LoVo (cell line): ENCODE measurements at regions not wholly inside any gene's neighbourhood (a gene's known extent, or its start where the extent isn't known, plus 50 kb on each side); places are given as distances from the start of the nearest gene placed in this dataset.

Experiments
- DNase-seq: peaks from one replicate; pipeline ENCODE4 v3.0.0-alpha.2; 2016; ENCODE audit warnings: low spot score

- DNase-seq, result no peak
These were observed 369.5 kb upstream of the THBS1 start for GRCh38 chr15:39211108-39211979.

GRCh38 chr15:39213385-39213840 is 367.5 kb upstream of the THBS1 start:
- peak; percentile 53 for DNase-seq

GRCh38 chr15:39215015-39215414 is 365.9 kb upstream of the THBS1 start:
- no peak for DNase-seq

- DNase-seq, result no peak
These were observed 364.1 kb upstream of the THBS1 start for GRCh38 chr15:39216816-39217215.

- no peak for DNase-seq
These were observed 361.3 kb upstream of the THBS1 start for GRCh38 chr15:39219608-39220007.

- no peak for DNase-seq
These were observed 354.5 kb upstream of the THBS1 start for GRCh38 chr15:39226169-39226937.

GRCh38 chr15:39227001-39227400 is 353.9 kb upstream of the THBS1 start:
- no peak for DNase-seq

- no peak for DNase-seq
These were observed 352.0 kb upstream of the THBS1 start for GRCh38 chr15:39228889-39229288.

GRCh38 chr15:39230205-39230907 is 350.5 kb upstream of the THBS1 start:
- no peak for DNase-seq

- no peak for DNase-seq
These were observed 350.0 kb upstream of the THBS1 start for GRCh38 chr15:39230908-39231285.

- no peak for DNase-seq
These were observed 348.4 kb upstream of the THBS1 start for GRCh38 chr15:39232512-39232911.

- DNase-seq, result no peak
These were observed 345.6 kb upstream of the THBS1 start for GRCh38 chr15:39235084-39235795.

GRCh38 chr15:39236375-39236774 is 344.5 kb upstream of the THBS1 start:
- no peak for DNase-seq

- DNase-seq, result no peak
These were observed 342.4 kb upstream of the THBS1 start for GRCh38 chr15:39238443-39238842.

- peak; percentile 44 for DNase-seq
These were observed 341.3 kb upstream of the THBS1 start for GRCh38 chr15:39239562-39239961.

- DNase-seq, result peak; percentile 38
These were observed 338.5 kb upstream of the THBS1 start for GRCh38 chr15:39242345-39242744.

- no peak for DNase-seq
These were observed 337.5 kb upstream of the THBS1 start for GRCh38 chr15:39243396-39243795.

GRCh38 chr15:39244776-39245175 is 336.1 kb upstream of the THBS1 start:
- DNase-seq, result no peak

GRCh38 chr15:39246523-39246922 is 334.4 kb upstream of the THBS1 start:
- DNase-seq, result no peak

GRCh38 chr15:39247574-39247973 is 333.3 kb upstream of the THBS1 start:
- no peak for DNase-seq

GRCh38 chr15:39248204-39248603 is 332.7 kb upstream of the THBS1 start:
- peak; percentile 30 for DNase-seq

GRCh38 chr15:39250001-39250400 is 330.9 kb upstream of the THBS1 start:
- DNase-seq, result no peak
